HepG2 (cell line): ENCODE measurements at regions not wholly inside any gene's neighbourhood (a gene's known extent, or its start where the extent isn't known, plus 50 kb on each side); places are given as distances from the start of the nearest gene placed in this dataset.

ENCODE experiments used
- AKAP8 ChIP-seq: sonication (generic); formaldehyde crosslinking; IDR thresholded peaks from 2 replicates; pipeline ENCODE4 v1.5.1; 2020; ENCODE audit warnings: mild to moderate bottlenecking, missing genetic modification reagents
- AKNA ChIP-seq: sonication (generic); formaldehyde crosslinking; IDR thresholded peaks from 2 replicates; pipeline ENCODE4 v1.4.0; 2020; ENCODE audit warnings: missing genetic modification reagents, borderline replicate concordance
- CHD4 ChIP-seq: fragments of 200-600 bp; sonication (generic); IDR thresholded peaks from 2 replicates; pipeline ENCODE4 v1.7.0; 2017; ENCODE audit warnings: mild to moderate bottlenecking, low read length, borderline replicate concordance
- CREB3 ChIP-seq: sonication (generic); formaldehyde crosslinking; IDR thresholded peaks from 2 replicates; pipeline ENCODE4 v1.5.0; 2020; ENCODE audit warnings: missing genetic modification reagents
- FOXP4 ChIP-seq: sonication (generic); formaldehyde crosslinking; IDR thresholded peaks from 2 replicates; pipeline ENCODE4 v1.4.0; 2020; ENCODE audit warnings: missing genetic modification reagents
- GABPB1 ChIP-seq: IDR thresholded peaks from 2 replicates; pipeline ENCODE4 v1.6.1; 2016; ENCODE audit warnings: mild to moderate bottlenecking, missing genetic modification reagents, moderate library complexity, missing compliant biosample characterization
- KAT7 ChIP-seq: IDR thresholded peaks from 2 replicates; pipeline ENCODE4 v1.6.1; 2018; ENCODE audit warnings: borderline replicate concordance, missing compliant biosample characterization
- MTF1 ChIP-seq: sonication (generic); formaldehyde crosslinking; IDR thresholded peaks from 2 replicates; pipeline ENCODE4 v1.5.0; 2020; ENCODE audit warnings: missing genetic modification reagents
- SIN3B ChIP-seq: fragments of 150-350 bp; IDR thresholded peaks from 2 replicates; pipeline ENCODE4 v1.6.1; 2014; ENCODE audit warnings: low read length
- SMC3 ChIP-seq: IDR thresholded peaks from 2 replicates; pipeline ENCODE4 v1.6.1; 2011; ENCODE audit warnings: low read length, improper control_type of control experiment
- SOX13 ChIP-seq, 3 experiments: fragments of 450-650 bp in 1 of 3; sonication (generic) in 1 of 3; formaldehyde crosslinking in 1 of 3; IDR thresholded peaks in 2 of 3; conservative IDR thresholded peaks in 1 of 3; 2 replicates each; pipeline versions ENCODE4 v1.5.0 to v1.6.1; 2016 to 2020; ENCODE audit warnings: antibody characterized with exemption in 1 of 3, mild to moderate bottlenecking in 1 of 3, missing compliant biosample characterization in 1 of 3, missing genetic modification reagents in 1 of 3, moderate library complexity in 1 of 3
- ZFP62 ChIP-seq: sonication (generic); formaldehyde crosslinking; IDR thresholded peaks from 2 replicates; pipeline ENCODE4 v1.4.0; 2020; ENCODE audit warnings: missing genetic modification reagents
- ZNF18 ChIP-seq: sonication (generic); formaldehyde crosslinking; IDR thresholded peaks from 2 replicates; pipeline ENCODE4 v1.8.0; 2022; ENCODE audit warnings: mild to moderate bottlenecking, missing genetic modification reagents; ENCODE audit not compliant: insufficient replicate concordance
- ZNF264 ChIP-seq: sonication (generic); formaldehyde crosslinking; IDR thresholded peaks from 2 replicates; pipeline ENCODE4 v1.4.0; 2020; ENCODE audit warnings: missing genetic modification reagents
- ZNF597 ChIP-seq: sonication (generic); formaldehyde crosslinking; IDR thresholded peaks from 2 replicates; pipeline ENCODE4 v1.5.0; 2020; ENCODE audit warnings: missing genetic modification reagents
- ZNF703 ChIP-seq: sonication (generic); formaldehyde crosslinking; IDR thresholded peaks from 2 replicates; pipeline ENCODE4 v1.5.1; 2020; ENCODE audit warnings: missing genetic modification reagents, mild to moderate bottlenecking, moderate library complexity, borderline replicate concordance
- ZNF841 ChIP-seq: sonication (generic); formaldehyde crosslinking; IDR thresholded peaks from 2 replicates; pipeline ENCODE4 v1.8.1; 2023; ENCODE audit warnings: missing genetic modification reagents, borderline replicate concordance
- ZSCAN9 ChIP-seq: IDR thresholded peaks from 2 replicates; pipeline ENCODE4 v1.6.1; 2016; ENCODE audit warnings: borderline replicate concordance

- no peak for TF ChIP-seq ZNF841 (CRISPR knock-in tag)
- TF ChIP-seq ZNF703 (CRISPR knock-in tag) = no peak
- TF ChIP-seq SOX13 (IDR thresholded peaks at IDR 0.05) = no peak
- TF ChIP-seq SOX13 (CRISPR knock-in tag; conservative IDR thresholded peaks at IDR 0.05 in 1 of 2, IDR thresholded peaks at IDR 0.05 in 1 of 2) = no peak
- 0 out of 2 replicates have a peak, but pooled peaks have one; percentile 30 for TF ChIP-seq ZNF264
- TF ChIP-seq AKAP8 (CRISPR knock-in tag) = no peak
- TF ChIP-seq ZSCAN9 (CRISPR knock-in tag) = no peak
- no peak for TF ChIP-seq MTF1 (CRISPR knock-in tag)
- no peak for TF ChIP-seq ZNF597
- TF ChIP-seq ZNF18 (CRISPR knock-in tag) = no peak
- TF ChIP-seq FOXP4 (CRISPR knock-in tag) = no peak
- no peak for TF ChIP-seq KAT7 (CRISPR knock-in tag)
- TF ChIP-seq ZFP62 (CRISPR knock-in tag) = no peak
- no peak for TF ChIP-seq SMC3
- no peak for TF ChIP-seq SIN3B
- no peak for TF ChIP-seq CREB3 (CRISPR knock-in tag)
- TF ChIP-seq CHD4 = no peak
- peak; percentile 64 for TF ChIP-seq GABPB1 (CRISPR knock-in tag)
- TF ChIP-seq AKNA (CRISPR knock-in tag) = no peak
Measured at GRCh38 chr4:189364032-189364449, 576.6 kb upstream of the FRG1 start (continued).
